ENCODE measurements at regions not wholly inside any gene's neighbourhood (a gene's known extent, or its start where the extent isn't known, plus 50 kb on each side); places are given as distances from the start of the nearest gene placed in this dataset.
A peak's percentile ranks its signal among the peaks of the same experiment; 100 is the strongest.

GRCh38 chr6:165854863-165855593 lies 192.0 kb upstream of the PDE10A start:
- WGBS, 2 donors = 81 to 85% methylated on average over 30 to 31 of the region's 31 CpGs
- DNase-seq (ENCODE audit: low spot score in 2 of 2) = no peak
- TF ChIP-seq POLR2A (IDR thresholded peaks at IDR 0.05) = no peak
- no peak for TF ChIP-seq CTCF (IDR thresholded peaks at IDR 0.05)
- intact Hi-C loops (cut with DNase I; ENCODE audit: low total_unique reads) = loop anchor here (10.0 kb wide), 1 partner anchor 130 kb away; no protein-coding TSS in a partner anchor
- no peak overlapping the region for H3K4me3 ChIP-seq (ENCODE audit: low read depth, poor library complexity, severe bottlenecking)

GRCh38 chr6:165854061-165854862 lies 191.2 kb upstream of the PDE10A start:
- WGBS, 2 donors = 14 to 15% methylated on average over 32 to 40 of the region's 67 CpGs
- TF ChIP-seq CTCF (IDR thresholded peaks at IDR 0.05) (no peak), POLR2A (IDR thresholded peaks at IDR 0.05) (no peak)
- DNase-seq (ENCODE audit: low spot score in 2 of 2) = no peak
- no peak overlapping the region for H3K4me3 ChIP-seq (ENCODE audit: low read depth, poor library complexity, severe bottlenecking)
- intact Hi-C loops (cut with DNase I; ENCODE audit: low total_unique reads) = loop anchor here (10.0 kb wide), 1 partner anchor 129 kb away; no protein-coding TSS in a partner anchor

GRCh38 chr6:165852676-165853075 lies 189.6 kb upstream of the PDE10A start:
- TF ChIP-seq POLR2A (IDR thresholded peaks at IDR 0.05) (no peak), CTCF (IDR thresholded peaks at IDR 0.05) (no peak)
- WGBS, 2 donors = 84 to 90% methylated on average over 10 of the region's 10 CpGs
- intact Hi-C loops (cut with DNase I; ENCODE audit: low total_unique reads) = loop anchor here (10.0 kb wide), 1 partner anchor 128 kb away; no protein-coding TSS in a partner anchor
- H3K4me3 ChIP-seq (ENCODE audit: low read depth, poor library complexity, severe bottlenecking) = no peak overlapping the region
- no peak for DNase-seq (ENCODE audit: low spot score in 2 of 2)

- no peak for TF ChIP-seq POLR2A (IDR thresholded peaks at IDR 0.05)
- TF ChIP-seq CTCF (IDR thresholded peaks at IDR 0.05) = no peak
- WGBS, 2 donors = 16 to 17% methylated on average over 9 of the region's 9 CpGs
- H3K4me3 ChIP-seq (ENCODE audit: low read depth, poor library complexity, severe bottlenecking) = no peak overlapping the region
- intact Hi-C loops (cut with DNase I; ENCODE audit: low total_unique reads) = loop anchor here (10.0 kb wide), 1 partner anchor 126 kb away; no protein-coding TSS in a partner anchor
- peak; percentile 59 to 94 for DNase-seq (ENCODE audit: low spot score in 2 of 2)
These were observed 187.5 kb upstream of the PDE10A start for GRCh38 chr6:165850434-165851019.

GRCh38 chr6:165849534-165850430 lies 186.7 kb upstream of the PDE10A start:
- intact Hi-C loops (cut with DNase I; ENCODE audit: low total_unique reads) = loop anchor here (10.0 kb wide), 1 partner anchor 125 kb away; no protein-coding TSS in a partner anchor
- H3K4me3 ChIP-seq (ENCODE audit: low read depth, poor library complexity, severe bottlenecking) = no peak overlapping the region
- TF ChIP-seq CTCF (IDR thresholded peaks at IDR 0.05) (no peak), POLR2A (IDR thresholded peaks at IDR 0.05) (no peak)
- 40 to 42% methylated on average over 27 of the region's 27 CpGs for WGBS, 2 donors
- DNase-seq (ENCODE audit: low spot score in 2 of 2) = no peak

Measured in lower leg skin (tissue), 4 donors.